HG02973 (cell line): ENCODE measurements at regions not wholly inside any gene's neighbourhood (a gene's known extent, or its start where the extent isn't known, plus 50 kb on each side); places are given as distances from the start of the nearest gene placed in this dataset.

ENCODE experiments used
- ATAC-seq: cut with Tn5 transposase; IDR thresholded peaks from one replicate; pipeline ENCODE4 v1.9.1; 2021; ENCODE audit warnings: moderate library complexity; ENCODE audit not compliant: unreplicated experiment

DNA sequence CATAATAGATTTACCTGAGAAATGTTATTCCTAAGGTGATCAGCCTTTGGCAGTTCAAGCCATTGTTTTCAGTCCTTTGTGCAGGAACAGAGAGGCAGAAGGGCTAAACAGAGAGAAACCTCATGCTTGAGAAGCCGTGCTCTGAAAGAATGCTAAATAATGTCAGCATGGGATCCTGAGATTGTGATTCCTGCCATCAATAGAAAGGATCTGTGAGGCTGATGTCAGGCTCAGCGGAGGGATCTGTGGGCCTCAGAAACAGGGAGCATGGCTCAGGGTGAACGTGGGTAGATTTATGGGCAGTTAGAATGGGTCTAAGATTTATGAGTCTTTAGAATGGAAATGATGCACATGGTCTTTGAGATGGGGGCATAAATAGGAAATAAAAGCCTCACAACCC lies 439.2 kb upstream of the IGFBP3 start:
- ATAC-seq: no peak

DNA sequence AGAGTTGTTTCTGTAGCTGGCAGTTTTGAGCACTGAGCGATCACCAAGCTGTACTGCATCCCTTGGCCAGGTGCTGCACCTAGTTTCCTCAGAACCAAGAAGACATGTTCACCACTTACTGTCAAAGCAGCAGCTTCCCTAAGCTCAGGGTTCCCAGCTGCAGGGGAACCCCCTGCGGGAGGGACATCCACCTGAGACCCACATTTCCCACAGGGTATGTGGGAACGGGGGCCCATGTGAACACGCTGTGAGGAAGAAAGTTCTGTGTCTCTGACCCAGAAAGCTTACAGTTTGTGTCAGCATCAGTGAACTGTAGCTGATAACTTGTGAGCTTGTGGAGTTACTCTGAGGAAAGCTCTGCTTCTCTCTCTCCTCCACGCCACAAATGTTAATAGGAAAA lies 436.8 kb upstream of the IGFBP3 start:
- no peak for ATAC-seq

DNA sequence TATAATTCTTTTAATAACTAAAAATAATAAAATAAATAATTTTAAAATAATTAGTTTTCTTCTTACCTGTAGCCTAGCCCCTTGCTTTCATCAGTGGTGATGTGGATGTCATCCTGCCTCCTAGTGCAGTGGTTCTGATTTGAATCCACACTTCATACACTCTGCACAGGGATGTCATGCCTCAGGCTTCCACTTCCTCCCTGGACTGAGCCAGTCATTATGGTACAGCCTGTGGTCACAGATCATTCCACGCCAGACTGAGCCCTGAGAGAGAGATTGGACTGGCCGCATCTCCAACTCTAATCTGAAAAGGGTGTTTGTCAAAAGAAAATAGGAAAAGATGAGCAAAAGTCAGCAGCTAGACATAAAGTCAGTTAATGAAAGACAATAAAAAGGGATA lies 436.2 kb upstream of the IGFBP3 start:
- no peak for ATAC-seq

DNA sequence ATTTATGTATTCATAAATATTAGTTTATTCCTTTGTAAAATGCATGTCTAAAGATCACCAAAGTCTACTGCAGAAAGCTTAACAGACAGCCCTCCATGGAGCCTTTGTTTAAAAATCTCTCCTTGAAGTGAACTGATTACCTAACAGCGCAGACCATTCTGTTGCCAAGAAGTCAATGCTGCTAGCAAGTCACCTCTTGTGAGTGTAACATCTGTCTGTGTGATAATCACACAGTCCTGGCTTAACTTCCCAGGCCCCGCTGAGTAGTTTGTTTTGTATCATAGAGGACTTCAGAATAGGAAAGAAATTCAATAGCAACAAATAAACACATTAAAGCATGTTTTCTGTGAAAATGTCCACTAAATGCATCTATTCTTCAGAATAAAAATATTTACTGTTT lies 435.3 kb upstream of the IGFBP3 start:
- ATAC-seq: no peak

DNA sequence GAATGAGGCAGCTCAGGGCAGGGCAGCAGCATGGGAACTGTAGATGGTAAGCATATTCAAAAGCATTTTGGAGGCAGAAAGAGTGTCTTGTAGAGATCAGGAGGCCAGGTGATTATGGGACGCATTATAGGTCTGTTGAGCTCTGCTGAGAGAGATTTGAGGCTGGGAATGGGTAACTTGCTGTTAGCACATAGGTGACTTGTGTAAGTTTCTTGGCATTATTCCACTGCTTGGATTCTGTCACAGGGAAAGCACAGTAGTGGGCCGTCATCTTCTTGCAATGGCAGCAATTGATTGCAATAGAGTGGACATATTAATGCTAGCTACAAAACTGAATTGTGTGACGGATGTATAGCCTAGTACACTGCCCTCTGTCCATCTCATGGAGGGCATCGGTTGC lies 434.3 kb upstream of the IGFBP3 start:
- no peak for ATAC-seq

DNA sequence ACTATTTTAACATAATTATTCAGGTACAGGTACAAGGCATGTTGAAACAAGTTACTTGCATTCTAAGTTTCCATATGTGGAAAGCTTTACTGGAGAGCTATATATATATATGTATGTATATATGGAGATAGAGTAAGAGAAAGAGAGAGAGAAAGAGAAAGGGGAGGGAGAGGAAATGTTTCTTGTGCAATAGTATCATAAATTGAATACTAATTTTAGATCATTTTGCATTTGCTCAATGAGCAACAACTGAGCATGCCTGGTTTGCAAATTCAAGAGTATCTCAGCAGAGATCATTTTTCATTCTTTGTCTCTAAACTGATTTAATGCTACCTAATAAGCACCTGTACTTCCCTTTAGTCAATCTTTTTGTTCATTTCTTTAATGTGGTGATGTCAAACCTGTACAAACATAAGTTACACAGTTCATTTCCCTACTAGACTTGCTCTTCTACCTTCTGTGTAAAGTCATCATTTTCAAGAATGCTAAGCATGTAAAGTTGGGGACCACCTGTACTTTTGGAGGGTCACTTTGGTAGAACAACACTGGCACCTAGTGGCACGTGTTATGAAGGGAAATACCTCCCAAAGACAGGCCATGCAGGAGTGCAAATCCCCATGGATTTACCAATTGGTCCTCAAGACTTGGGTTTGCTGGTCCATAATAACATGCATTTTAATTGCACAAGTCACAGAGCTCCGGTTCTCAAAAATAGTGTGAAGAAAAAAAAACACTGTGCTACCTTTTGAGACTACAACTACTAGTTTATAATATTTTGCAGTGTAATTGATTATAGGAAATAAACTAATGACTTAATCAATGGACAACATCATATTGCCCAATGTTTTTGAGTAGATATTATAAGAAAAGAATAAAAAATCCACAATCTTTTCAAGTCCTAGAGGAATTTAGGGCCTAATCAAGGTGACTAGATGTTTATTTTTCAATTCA lies 431.2 kb upstream of the IGFBP3 start:
- no peak for ATAC-seq

DNA sequence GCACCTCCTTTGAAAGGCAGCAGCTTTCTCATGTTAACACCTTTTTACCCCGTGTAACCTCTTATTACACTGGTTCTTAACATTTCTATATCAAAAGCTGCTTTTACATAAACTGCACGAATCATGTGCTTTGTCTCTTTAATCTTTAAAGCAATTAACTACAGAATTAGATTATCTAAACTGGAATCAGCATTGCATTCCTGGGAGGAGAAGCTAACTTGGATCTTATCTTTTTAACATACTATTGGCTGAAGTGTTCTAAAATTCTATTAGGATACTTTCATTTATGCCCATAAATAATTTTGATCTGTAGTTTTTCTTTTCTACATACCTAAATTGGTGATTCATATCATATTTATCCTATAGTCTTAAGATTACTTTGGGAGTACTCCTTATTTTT lies 428.4 kb upstream of the IGFBP3 start:
- no peak for ATAC-seq

DNA sequence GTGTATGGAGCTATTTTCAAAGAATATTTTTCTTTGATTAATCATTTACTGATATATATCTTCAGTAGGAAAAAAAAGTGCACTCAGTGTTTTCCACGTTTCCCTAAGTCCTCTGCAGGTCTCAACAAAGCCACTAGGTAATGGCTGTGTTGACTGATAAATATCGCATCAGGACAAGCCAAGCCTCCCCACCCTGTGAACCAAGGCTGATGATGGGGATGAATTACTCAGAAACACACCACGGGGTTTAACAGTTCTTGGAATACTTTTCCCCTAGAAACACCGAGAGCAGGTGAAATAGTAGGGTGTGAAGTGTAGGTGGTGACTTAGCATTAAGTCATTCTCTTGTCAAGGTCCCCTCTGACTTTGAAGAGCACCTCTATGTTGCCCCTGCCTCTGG lies 423.5 kb upstream of the IGFBP3 start:
- ATAC-seq: no peak

DNA sequence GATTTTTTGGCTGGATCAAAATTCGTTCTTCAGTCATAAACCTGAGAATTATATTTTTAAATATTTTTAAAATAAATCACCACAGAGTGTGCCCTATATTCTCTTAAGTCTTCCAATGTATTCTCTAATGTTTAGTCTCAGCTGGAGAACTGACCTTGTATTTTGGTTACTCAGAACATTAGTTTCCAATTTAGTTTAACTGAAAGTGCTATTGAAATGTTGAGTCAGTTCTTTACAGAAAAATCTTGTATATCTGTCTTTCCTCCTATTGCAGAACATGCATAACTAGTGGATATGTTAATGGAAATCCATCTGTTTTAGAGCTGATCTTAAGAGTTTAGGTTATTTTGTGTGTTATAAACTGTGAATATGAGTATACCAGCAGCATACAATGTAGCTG lies 422.7 kb upstream of the IGFBP3 start:
- no peak for ATAC-seq

DNA sequence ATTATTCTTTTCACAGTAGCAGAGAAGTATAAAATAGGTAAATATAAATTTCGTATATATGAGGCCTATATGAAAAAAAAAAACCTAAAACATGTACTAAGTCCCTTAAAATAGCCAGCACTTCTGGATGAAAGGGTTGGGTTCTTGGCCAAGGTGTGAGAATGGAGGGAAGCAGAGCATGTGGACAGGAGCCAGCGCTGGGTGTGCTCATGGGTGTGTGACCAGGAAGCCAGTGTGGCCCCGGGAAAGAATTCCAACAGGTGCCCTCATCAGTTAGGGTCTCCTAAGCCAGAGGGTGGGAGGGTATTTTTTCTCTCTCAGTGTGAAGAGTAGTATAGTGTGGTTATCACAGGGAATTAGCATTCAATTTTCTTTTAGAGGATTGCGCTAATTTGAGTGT lies 401.9 kb upstream of the IGFBP3 start:
- no peak for ATAC-seq

DNA sequence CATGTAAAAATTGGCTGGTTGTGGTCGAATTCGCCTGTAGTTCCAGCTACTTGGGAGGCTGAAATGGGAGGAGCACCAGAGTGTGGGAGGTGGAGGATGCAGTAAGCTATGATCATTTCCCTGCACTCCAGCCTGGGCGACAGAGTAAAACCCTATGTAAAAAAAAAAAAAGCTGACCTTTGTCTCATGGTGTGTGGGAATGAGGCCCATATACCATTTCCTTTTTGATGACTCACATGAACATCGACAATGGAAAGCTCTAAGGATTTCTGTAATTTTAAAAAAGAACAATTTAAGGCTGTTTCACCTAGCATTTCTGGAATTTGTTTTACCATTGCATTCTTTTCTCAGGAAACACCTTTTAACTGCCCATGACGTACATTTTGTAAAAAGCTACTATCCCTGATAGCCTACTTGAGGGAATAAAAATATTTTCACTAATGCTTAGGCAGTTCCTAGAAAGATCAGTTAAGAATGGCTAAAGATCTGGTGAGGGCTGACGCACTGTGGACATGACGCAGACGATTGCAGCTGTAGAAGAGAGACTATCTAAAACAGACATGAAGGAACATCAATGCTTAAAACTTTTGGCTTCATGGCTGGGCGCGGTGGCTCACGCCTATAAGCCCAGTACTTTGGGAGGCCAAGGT lies 400.6 kb upstream of the IGFBP3 start:
- ATAC-seq: no peak

DNA sequence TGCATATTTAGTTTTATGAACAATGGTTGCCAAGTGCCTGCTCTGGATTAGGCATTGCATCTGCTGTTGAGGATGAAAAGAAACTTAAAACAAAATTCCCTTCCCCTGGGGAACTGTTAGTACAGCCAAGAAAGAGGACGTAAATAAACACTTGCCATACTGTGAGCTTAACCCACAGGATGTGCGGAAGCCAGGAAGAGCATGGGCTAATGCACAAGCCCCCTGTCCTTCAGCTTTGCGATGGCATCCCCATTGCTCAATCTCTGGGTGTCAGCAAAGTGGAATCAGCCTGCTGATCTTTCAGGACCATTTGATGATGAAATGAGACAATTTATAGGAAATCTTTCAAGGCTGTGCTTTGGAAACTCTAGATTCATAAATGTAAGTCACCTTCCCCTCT lies 399.9 kb upstream of the IGFBP3 start:
- ATAC-seq: no peak

DNA sequence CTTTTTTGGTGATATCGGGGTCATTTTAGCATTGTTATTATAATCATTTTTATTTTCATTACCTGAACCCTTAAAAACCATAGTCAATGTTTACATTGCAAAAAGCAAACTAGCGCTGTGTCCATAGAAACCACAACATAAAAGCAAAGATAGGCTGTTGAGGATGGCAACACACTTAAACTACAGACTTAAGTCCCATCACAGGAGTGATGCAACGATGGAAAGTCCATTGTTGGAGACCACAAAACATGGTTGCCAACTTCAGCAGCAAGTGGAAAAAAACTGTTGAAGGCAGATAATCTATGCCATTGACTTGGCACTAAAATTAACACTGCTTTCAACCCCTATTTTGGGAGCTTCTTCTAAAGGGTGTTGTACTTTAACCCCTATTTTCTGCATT lies 398.8 kb upstream of the IGFBP3 start:
- no peak for ATAC-seq

DNA sequence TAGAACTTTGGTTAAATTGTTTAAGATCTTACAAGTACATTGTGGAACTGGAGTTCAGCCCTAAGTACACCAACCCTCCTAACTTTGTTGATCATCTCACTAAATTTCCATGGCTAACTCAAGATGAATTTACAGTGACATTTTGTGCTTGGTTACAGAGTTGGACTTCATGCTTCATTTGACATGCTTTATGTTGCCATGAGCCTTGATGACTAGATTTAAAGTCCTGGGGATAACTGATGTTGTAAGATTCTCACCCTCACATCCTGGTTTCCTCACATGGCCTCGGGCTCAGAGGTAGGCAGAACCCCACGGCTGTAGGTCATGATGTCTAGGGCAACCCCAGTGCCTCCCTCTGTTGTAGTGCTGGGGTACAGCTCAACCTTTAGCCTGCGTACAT lies 397.2 kb upstream of the IGFBP3 start:
- ATAC-seq: no peak

DNA sequence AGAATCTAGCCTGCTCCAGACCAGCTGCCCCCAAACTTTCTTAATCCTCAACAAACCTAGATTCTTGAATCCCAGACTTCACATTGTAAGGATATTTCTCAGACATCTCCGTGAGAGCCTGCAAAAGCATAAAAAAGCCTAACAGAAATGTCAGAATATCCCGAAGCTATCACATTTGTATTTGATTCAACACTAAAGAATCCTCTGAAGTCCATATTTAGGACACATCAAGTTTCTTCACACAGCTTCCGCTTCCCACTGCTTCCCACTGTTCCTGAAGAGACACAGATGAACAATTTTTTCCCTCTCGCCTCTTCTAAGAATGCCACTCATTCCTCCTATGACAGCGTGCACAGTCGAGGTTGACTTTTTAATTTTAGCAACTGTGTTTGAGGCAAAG lies 396.2 kb upstream of the IGFBP3 start:
- ATAC-seq: no peak

DNA sequence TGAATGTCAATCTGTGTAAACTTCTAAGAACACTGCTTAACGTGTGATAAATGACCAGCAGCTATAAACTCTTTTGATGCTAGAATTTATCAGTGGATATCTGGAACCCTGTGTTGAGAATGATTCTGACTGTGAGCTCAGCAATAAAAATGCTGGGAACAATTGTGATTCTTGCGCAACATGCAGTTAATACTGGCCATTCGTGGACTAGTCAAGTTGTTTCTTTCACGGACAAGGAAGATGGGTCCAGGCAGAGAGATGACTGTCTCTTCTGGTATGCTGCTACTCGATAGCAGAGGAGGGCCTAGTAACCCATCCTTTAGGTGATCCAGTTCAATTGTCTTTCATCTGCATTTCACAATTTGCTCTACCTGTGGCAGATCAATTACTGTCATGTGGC lies 394.8 kb upstream of the IGFBP3 start:
- no peak for ATAC-seq

DNA sequence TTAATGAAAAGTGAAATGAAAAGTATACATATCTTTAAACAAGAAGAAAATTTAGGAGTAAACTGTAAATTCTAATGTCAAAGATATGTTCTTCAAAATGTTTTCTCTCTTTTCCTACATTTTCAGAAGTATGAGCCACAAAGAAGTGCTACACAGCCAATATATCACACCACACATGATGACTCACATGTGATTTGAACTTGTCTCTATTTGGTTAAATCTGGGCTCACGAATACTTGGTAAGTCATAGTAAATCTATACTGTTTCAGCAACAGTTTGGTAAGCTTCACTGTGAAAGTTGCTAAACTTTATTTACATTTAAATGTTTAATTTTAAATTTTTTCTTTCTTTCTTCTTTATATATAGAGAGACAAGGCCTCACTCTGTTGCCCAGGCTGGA lies 380.6 kb upstream of the IGFBP3 start:
- no peak for ATAC-seq

DNA sequence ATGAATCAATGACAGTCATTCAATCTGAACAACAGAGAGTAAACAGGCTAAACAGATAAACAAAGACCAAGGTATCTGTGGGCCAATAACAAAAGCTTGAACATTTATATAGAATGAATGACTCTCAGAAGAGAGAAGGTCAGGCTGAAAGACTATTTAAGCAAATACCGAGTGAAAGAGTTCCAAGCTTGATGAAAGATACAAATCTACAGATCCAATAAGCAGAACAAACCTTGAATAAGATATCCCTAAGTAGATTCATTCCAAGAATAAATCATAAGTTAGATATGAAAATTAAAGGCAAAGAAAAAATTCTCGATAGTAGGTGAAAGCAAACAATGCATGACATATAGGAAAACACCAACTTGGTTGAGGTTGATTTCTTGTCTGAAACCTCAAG lies 376.4 kb upstream of the IGFBP3 start:
- no peak for ATAC-seq

DNA sequence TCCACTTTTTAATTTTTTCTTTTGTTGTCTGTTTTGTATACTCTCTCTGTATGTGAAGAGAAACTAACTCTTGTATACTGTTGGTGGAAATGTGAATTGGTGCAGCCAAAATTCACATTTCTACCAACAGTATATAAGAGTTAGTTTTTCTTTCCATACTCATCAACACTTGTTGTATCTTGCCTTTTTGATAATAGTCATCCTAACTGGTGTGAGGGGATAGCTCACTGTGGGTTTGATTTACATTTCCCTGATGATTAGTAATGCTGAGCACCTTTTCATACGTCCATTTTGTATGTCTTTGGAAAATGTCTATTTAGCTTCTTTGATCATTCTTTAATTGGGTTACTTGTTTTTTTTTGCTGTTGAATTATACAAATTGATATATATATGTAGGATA lies 375.5 kb upstream of the IGFBP3 start:
- ATAC-seq: no peak

DNA sequence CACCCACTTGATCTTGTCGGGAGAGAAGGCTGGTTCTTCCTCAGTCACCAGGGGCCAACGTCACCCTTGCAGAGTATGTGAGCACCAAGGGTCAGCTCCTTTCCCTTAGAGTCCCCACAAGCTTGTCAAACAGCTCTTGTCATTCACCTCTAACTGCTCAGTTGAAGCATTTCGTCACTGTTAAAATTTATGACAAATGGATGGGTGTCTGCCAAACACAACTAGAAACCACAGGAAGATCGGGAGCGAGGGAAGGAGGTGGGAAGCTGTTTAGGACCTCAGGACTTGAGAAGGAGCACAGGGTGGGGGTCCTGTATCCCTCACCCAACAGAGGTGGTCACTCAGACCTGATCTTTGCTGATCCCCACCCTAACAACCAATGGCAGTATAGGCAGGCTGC lies 373.3 kb upstream of the IGFBP3 start:
- ATAC-seq: no peak

DNA sequence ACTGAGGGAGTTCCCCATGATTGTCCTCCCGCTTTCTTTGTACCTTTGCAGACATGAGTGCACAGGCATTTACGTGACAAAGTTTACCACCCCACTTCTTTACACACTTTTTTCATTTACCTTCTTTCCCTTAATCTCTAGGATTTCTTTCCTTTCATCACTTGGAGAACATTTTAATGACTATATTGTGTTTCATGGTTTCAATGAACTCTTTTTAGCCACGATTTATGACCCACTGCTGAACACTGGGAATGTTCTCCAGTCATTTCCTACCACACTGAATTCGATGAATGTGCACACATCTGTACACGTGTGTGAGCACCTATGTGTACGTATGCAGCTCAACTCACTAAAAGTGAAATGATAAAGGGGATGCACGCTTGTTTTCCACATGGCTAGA lies 371.7 kb upstream of the IGFBP3 start:
- ATAC-seq: no peak

DNA sequence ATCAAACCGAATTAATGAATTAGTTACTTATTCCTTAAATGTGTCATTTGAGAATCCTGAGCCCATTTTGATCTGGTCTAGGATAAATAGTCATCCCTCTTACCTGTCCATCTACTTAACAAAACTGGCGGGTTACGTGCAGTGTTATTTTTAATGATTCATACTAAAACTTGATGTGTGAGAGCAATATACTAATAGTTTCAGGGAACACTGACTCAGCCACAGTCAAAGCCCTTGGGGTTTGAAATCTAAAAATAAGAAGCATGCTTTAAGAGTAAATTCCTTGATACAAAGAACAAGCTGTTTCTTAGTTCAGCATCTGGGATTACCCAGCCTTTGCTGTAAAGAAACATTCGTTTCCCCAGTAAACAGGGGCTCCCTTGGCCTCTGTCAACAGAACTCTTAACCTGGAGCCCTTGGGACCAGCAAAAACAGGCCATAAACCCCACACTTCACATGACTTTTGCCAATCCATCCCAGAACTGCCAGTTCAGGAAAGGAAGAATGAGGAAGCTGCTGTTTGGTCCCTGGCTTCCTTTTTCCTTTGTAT lies 370.6 kb upstream of the IGFBP3 start:
- no peak for ATAC-seq
